Breast epithelium (tissue), 4 donors: ENCODE measurements at regions not wholly inside any gene's neighbourhood (a gene's known extent, or its start where the extent isn't known, plus 50 kb on each side); places are given as distances from the start of the nearest gene placed in this dataset.

ENCODE experiments used
- DNase-seq, 2 donors: peaks; one replicate each; pipeline ENCODE4 v3.0.0-alpha.2; 2019; ENCODE audit warnings: low spot score in 2 of 2
- H3K27ac ChIP-seq, 2 donors: fragments of 200-600 bp; sonication (generic) in 1 of 2; one replicate each; pipeline ENCODE4 v1.5.1; 2016 to 2019; ENCODE audit warnings: mild to moderate bottlenecking in 1 of 2
- H3K27me3 ChIP-seq, 2 donors: fragments of 200-600 bp; sonication (generic) in 1 of 2; one replicate each; pipeline versions ENCODE4 v1.5.1 to v1.6.0; 2017 to 2019; ENCODE audit warnings: control low read depth in 1 of 2, mild to moderate bottlenecking in 1 of 2
- H3K36me3 ChIP-seq: fragments of 200-600 bp; one replicate; pipeline ENCODE4 v1.5.1; 2019
- H3K4me1 ChIP-seq, 2 donors: fragments of 200-600 bp; sonication (generic); one replicate each; pipeline ENCODE4 v1.5.1; 2016 to 2019; ENCODE audit warnings: control low read depth in 1 of 2
- H3K4me3 ChIP-seq, 3 donors: fragments of 200-600 bp; sonication (generic); 1 replicate in 2 of 3; 2 replicates in 1 of 3; pipeline ENCODE4 v1.5.1; 2016 to 2019; ENCODE audit warnings: mild to moderate bottlenecking in 3 of 3, moderate library complexity in 2 of 3
- H3K9me3 ChIP-seq, 2 donors: fragments of 200-600 bp; sonication (generic) in 1 of 2; one replicate each; pipeline ENCODE4 v1.5.1; 2016 to 2019; ENCODE audit warnings: control low read depth in 1 of 2
- POLR2A ChIP-seq: fragments of 450-650 bp; IDR thresholded peaks from one replicate; pipeline ENCODE4 v1.6.1; 2016; ENCODE audit warnings: antibody characterized with exemption, mild to moderate bottlenecking, moderate library complexity
- POLR2AphosphoS5 ChIP-seq, 3 donors: sonication (generic); formaldehyde crosslinking; IDR thresholded peaks; one replicate each; pipeline ENCODE4 v1.6.1; 2017; ENCODE audit warnings: antibody characterized with exemption in 3 of 3
- intact Hi-C: fragments of 100-400 bp; cut with DNase I; formaldehyde crosslinking; loops from one replicate; pipeline ENCODE4 v1.15.1; 2023; ENCODE audit warnings: low total_unique reads
- TF ChIP-seq, protein P1 (sequence below), 3 donors: fragments of 450-650 bp; IDR thresholded peaks; one replicate each; pipeline ENCODE4 v1.5.1; 2016 to 2017; ENCODE audit warnings: antibody characterized with exemption in 3 of 3, mild to moderate bottlenecking in 3 of 3, moderate library complexity in 3 of 3

GRCh38 chr4:141335166-141335565 is 114.5 kb downstream of the ZNF330 start:
- Histone ChIP-seq H3K4me1 (no peaks in the 10 kb centered on the region), H3K36me3 (no peaks in the 10 kb centered on the region), H3K9me3 (no peaks in the 10 kb centered on the region), H3K4me3 (no peak overlapping the region), H3K27ac (no peak overlapping the region), H3K27me3 (no peaks in the 10 kb centered on the region)
- intact Hi-C loops: no loop called here
- TF ChIP-seq POLR2A (no peak), POLR2AphosphoS5 (IDR thresholded peaks at IDR 0.05) (no peak)
- TF ChIP-seq, protein P1, sequence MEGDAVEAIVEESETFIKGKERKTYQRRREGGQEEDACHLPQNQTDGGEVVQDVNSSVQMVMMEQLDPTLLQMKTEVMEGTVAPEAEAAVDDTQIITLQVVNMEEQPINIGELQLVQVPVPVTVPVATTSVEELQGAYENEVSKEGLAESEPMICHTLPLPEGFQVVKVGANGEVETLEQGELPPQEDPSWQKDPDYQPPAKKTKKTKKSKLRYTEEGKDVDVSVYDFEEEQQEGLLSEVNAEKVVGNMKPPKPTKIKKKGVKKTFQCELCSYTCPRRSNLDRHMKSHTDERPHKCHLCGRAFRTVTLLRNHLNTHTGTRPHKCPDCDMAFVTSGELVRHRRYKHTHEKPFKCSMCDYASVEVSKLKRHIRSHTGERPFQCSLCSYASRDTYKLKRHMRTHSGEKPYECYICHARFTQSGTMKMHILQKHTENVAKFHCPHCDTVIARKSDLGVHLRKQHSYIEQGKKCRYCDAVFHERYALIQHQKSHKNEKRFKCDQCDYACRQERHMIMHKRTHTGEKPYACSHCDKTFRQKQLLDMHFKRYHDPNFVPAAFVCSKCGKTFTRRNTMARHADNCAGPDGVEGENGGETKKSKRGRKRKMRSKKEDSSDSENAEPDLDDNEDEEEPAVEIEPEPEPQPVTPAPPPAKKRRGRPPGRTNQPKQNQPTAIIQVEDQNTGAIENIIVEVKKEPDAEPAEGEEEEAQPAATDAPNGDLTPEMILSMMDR (IDR thresholded peaks at IDR 0.05): no peak
- no peak for DNase-seq

GRCh38 chr4:141338238-141338637 is 117.5 kb downstream of the ZNF330 start:
- H3K36me3 ChIP-seq: no peaks in the 10 kb centered on the region
- DNase-seq: no peak
- no peaks in the 10 kb centered on the region for H3K4me1 ChIP-seq
- H3K27me3 ChIP-seq: no peaks in the 10 kb centered on the region
- TF ChIP-seq, protein P1 (IDR thresholded peaks at IDR 0.05): no peak
- TF ChIP-seq POLR2A: no peak
- no peak for TF ChIP-seq POLR2AphosphoS5 (IDR thresholded peaks at IDR 0.05)
- no peaks in the 10 kb centered on the region for H3K9me3 ChIP-seq
- H3K27ac ChIP-seq: no peak overlapping the region
- intact Hi-C loops: no loop called here
- no peak overlapping the region for H3K4me3 ChIP-seq

GRCh38 chr4:141339391-141339790 is 118.7 kb downstream of the ZNF330 start:
- H3K27me3 ChIP-seq: no peaks in the 10 kb centered on the region
- H3K9me3 ChIP-seq: no peaks in the 10 kb centered on the region
- DNase-seq: no peak
- TF ChIP-seq POLR2A (no peak), POLR2AphosphoS5 (IDR thresholded peaks at IDR 0.05) (no peak)
- TF ChIP-seq, protein P1 (IDR thresholded peaks at IDR 0.05): no peak
- no peaks in the 10 kb centered on the region for H3K4me1 ChIP-seq
- H3K27ac ChIP-seq: no peak overlapping the region
- H3K4me3 ChIP-seq: no peak overlapping the region
- no peaks in the 10 kb centered on the region for H3K36me3 ChIP-seq
- intact Hi-C loops: no loop called here

DNA sequence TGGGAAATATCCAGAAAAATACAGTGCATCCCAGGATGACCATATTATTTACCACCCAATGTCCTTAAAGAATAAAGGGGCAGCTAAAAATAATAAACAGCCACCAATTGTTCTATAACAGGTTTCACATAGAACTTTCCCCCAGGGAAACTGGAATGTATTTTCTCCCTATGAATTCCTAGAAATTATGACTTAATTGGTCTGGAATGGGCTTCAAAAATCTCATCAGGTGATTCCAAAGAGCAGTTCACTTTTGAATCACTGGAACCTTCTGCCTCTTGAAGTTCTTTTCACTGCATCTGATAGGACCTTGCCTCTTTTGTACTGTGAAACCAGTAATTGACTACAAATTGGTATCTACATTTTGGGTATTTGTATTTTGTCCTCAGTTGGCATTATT is 119.3 kb downstream of the ZNF330 start:
- no peaks in the 10 kb centered on the region for H3K4me1 ChIP-seq
- H3K27me3 ChIP-seq: no peaks in the 10 kb centered on the region
- no peaks in the 10 kb centered on the region for H3K36me3 ChIP-seq
- DNase-seq: no peak
- intact Hi-C loops: loop anchor here (10.0 kb wide), 1 partner anchor 455 kb away; no protein-coding TSS in a partner anchor
- no peak overlapping the region for H3K27ac ChIP-seq
- H3K4me3 ChIP-seq: no peak overlapping the region
- H3K9me3 ChIP-seq: no peaks in the 10 kb centered on the region
- TF ChIP-seq POLR2A (no peak), POLR2AphosphoS5 (IDR thresholded peaks at IDR 0.05) (no peak)
- TF ChIP-seq, protein P1 (IDR thresholded peaks at IDR 0.05): no peak

DNA sequence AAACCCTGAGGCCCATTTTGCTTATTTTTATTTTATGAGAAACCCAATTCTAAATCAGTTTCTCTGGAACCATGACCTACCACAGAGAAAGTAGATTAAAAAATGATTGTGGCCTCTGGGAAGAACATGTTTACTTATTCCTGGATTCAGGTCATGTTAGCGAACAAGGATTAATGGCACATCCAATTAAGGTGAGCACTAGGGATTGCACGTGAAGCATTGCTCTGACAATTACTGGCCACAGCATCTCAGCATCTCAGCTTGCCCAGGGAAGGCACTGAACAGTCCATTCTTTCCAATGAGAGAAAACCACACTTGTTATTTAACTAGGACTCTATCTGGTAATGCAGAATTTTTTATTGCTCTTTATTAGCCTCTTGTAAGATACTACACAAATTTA is 119.8 kb downstream of the ZNF330 start:
- DNase-seq: no peak
- Histone ChIP-seq H3K4me1 (no peaks in the 10 kb centered on the region), H3K27me3 (no peaks in the 10 kb centered on the region), H3K36me3 (no peaks in the 10 kb centered on the region), H3K9me3 (no peaks in the 10 kb centered on the region), H3K27ac (no peak overlapping the region), H3K4me3 (no peak overlapping the region)
- TF ChIP-seq POLR2AphosphoS5 (IDR thresholded peaks at IDR 0.05) (no peak), POLR2A (no peak)
- TF ChIP-seq, protein P1 (IDR thresholded peaks at IDR 0.05): no peak
- intact Hi-C loops: loop anchor here (10.0 kb wide), 1 partner anchor 456 kb away; no protein-coding TSS in a partner anchor
